WTC11 (cell line): ENCODE measurements at regions not wholly inside any gene's neighbourhood (a gene's known extent, or its start where the extent isn't known, plus 50 kb on each side); places are given as distances from the start of the nearest gene placed in this dataset.

Source experiments
- ATAC-seq: fragments of 200-7000 bp; cut with Tn5 transposase; 2 replicates; pipeline ENCODE4 v1.10.0; 2021; ENCODE audit warnings: mild to moderate bottlenecking, moderate library complexity
- CTCF ChIA-PET: fragments of 300-600 bp; sonication (Branson Sonifier 250); formaldehyde crosslinking; loops from one replicate; lab custom pipeline; 2021; ENCODE audit warnings: antibody characterized with exemption; lab: Charles Lee
- POLR2A ChIA-PET: fragments of 350-600 bp; sonication (Branson Sonifier 250); formaldehyde crosslinking; loops from one replicate; lab custom pipeline; 2021; ENCODE audit warnings: antibody characterized with exemption; lab: Charles Lee
- DNase-seq: peaks from one replicate; pipeline ENCODE4 v3.0.0; 2021; ENCODE audit warnings: low spot score
- H3K27ac Mint-ChIP-seq: 2 replicates; pipeline ENCODE4 v1.8.0; 2021; ENCODE audit warnings: mixed read lengths
- H3K27me3 Mint-ChIP-seq: 2 replicates; pipeline ENCODE4 v1.8.0; 2021; ENCODE audit warnings: low read depth, mild to moderate bottlenecking, moderate library complexity, mixed read lengths
- H3K36me3 Mint-ChIP-seq: 2 replicates; pipeline ENCODE4 v1.8.0; 2021; ENCODE audit warnings: mixed read lengths
- H3K4me1 Mint-ChIP-seq: 2 replicates; pipeline ENCODE4 v1.8.0; 2022; ENCODE audit warnings: mixed read lengths
- H3K4me3 Mint-ChIP-seq: 2 replicates; pipeline ENCODE4 v1.8.0; 2021; ENCODE audit warnings: mild to moderate bottlenecking, moderate library complexity, mixed read lengths
- H3K9me3 Mint-ChIP-seq: 2 replicates; pipeline ENCODE4 v1.8.0; 2021; ENCODE audit warnings: mixed read lengths
- CREB1 ChIP-seq: sonication (generic); formaldehyde crosslinking; IDR thresholded peaks from 2 replicates; pipeline ENCODE4 v1.8.0; 2023; ENCODE audit warnings: mild to moderate bottlenecking, missing genetic modification reagents
- EMX1 ChIP-seq: fragments of 250-450 bp; sonication (Bioruptor Pico); IDR thresholded peaks from 2 replicates; pipeline ENCODE4 v1.8.0; 2021; ENCODE audit warnings: mild to moderate bottlenecking
- FOXJ3 ChIP-seq: sonication (generic); formaldehyde crosslinking; IDR thresholded peaks from 2 replicates; pipeline ENCODE4 v1.9.0; 2021; ENCODE audit warnings: missing genetic modification reagents, mild to moderate bottlenecking, borderline replicate concordance
- GABPB1 ChIP-seq: sonication (generic); formaldehyde crosslinking; IDR thresholded peaks from 2 replicates; pipeline ENCODE4 v1.8.1; 2023; ENCODE audit warnings: mild to moderate bottlenecking, missing genetic modification reagents
- JUN ChIP-seq: sonication (generic); formaldehyde crosslinking; IDR thresholded peaks from 2 replicates; pipeline ENCODE4 v1.8.0; 2023; ENCODE audit warnings: mild to moderate bottlenecking, missing genetic modification reagents
- NR1H2 ChIP-seq: sonication (generic); formaldehyde crosslinking; IDR thresholded peaks from 2 replicates; pipeline ENCODE4 v1.9.0; 2021; ENCODE audit warnings: mild to moderate bottlenecking, moderate library complexity, missing genetic modification reagents
- NR2C2 ChIP-seq: sonication (generic); formaldehyde crosslinking; IDR thresholded peaks from 2 replicates; pipeline ENCODE4 v1.8.0; 2022; ENCODE audit warnings: mild to moderate bottlenecking, missing genetic modification reagents
- RORB ChIP-seq: fragments of 250-450 bp; sonication (Bioruptor Pico); IDR thresholded peaks from 2 replicates; pipeline ENCODE4 v1.9.0; 2021; ENCODE audit warnings: mild to moderate bottlenecking
- TCF7 ChIP-seq: sonication (generic); formaldehyde crosslinking; IDR thresholded peaks from 2 replicates; pipeline ENCODE4 v1.8.0; 2022; ENCODE audit warnings: mild to moderate bottlenecking, low read depth, missing genetic modification reagents, moderate library complexity
- TP53 ChIP-seq: sonication (generic); formaldehyde crosslinking; IDR thresholded peaks from 2 replicates; pipeline ENCODE4 v1.8.1; 2023; ENCODE audit warnings: mild to moderate bottlenecking, missing genetic modification reagents
- ZNF219 ChIP-seq: sonication (generic); formaldehyde crosslinking; IDR thresholded peaks from 2 replicates; pipeline ENCODE4 v1.8.0; 2023; ENCODE audit warnings: missing genetic modification reagents, mild to moderate bottlenecking, borderline replicate concordance
- ZNF423 ChIP-seq: fragments of 250-450 bp; sonication (Bioruptor Pico); IDR thresholded peaks from 2 replicates; pipeline ENCODE4 v2.1.2; 2022; ENCODE audit warnings: mild to moderate bottlenecking, moderate library complexity
- TF ChIP-seq, protein P1 (sequence below): fragments of 250-450 bp; sonication (Bioruptor Pico); IDR thresholded peaks from 2 replicates; pipeline ENCODE4 v2.1.2; 2022; ENCODE audit warnings: mild to moderate bottlenecking, moderate library complexity
- TF ChIP-seq, protein P2 (sequence below): sonication (generic); formaldehyde crosslinking; IDR thresholded peaks from 2 replicates; pipeline ENCODE4 v1.8.1; 2022; ENCODE audit warnings: low read depth, mild to moderate bottlenecking, moderate library complexity, missing genetic modification reagents, borderline replicate concordance
- TF ChIP-seq, protein P3 (sequence below): sonication (generic); formaldehyde crosslinking; IDR thresholded peaks from 2 replicates; pipeline ENCODE4 v1.8.1; 2022; ENCODE audit warnings: mild to moderate bottlenecking, moderate library complexity, missing genetic modification reagents
- TF ChIP-seq, protein P4 (sequence below): sonication (generic); formaldehyde crosslinking; IDR thresholded peaks from 2 replicates; pipeline ENCODE4 v1.8.0; 2023; ENCODE audit warnings: mild to moderate bottlenecking, missing genetic modification reagents
- TF ChIP-seq, protein P5 (sequence below): sonication (generic); formaldehyde crosslinking; IDR thresholded peaks from 2 replicates; pipeline ENCODE4 v1.8.1; 2022; ENCODE audit warnings: missing genetic modification reagents, borderline replicate concordance
- TF ChIP-seq, protein P6 (sequence below): sonication (generic); formaldehyde crosslinking; IDR thresholded peaks from 2 replicates; pipeline ENCODE4 v1.8.1; 2022; ENCODE audit warnings: low read depth, missing genetic modification reagents, borderline replicate concordance
- TF ChIP-seq, protein P7 (sequence below): sonication (generic); formaldehyde crosslinking; IDR thresholded peaks from 2 replicates; pipeline ENCODE4 v1.8.0; 2023; ENCODE audit warnings: missing genetic modification reagents, mild to moderate bottlenecking, borderline replicate concordance

DNA sequence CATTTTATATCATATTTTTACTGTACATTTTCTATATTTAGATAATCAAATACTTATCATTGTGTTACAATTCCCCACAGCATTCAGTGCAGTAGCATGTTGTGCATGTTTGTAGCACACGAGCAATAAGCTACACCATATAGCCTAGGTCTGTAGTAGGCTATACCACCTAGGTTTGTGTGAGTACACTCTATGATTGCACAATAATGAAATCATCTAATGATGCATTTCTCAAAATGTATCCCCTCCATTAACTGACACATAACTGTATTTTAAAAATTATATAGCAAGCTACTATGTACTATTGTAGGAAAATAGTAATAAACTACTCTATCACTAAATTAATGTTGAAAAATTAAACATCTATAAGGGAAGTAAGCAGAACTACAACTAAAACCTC, 518.4 kb upstream of the PABPC4L start:
- ChIA-PET POLR2A (no interaction called here), CTCF (no interaction called here)
- ATAC-seq: no peak
- DNase-seq: no peak
- H3K4me3 Mint-ChIP-seq: no peak overlapping the region
- peaks cover 10% of the 10 kb centered on the region for H3K9me3 Mint-ChIP-seq
- TF ChIP-seq EMX1 (no peak), GABPB1 (CRISPR knock-in tag) (no peak), TP53 (CRISPR knock-in tag) (no peak), JUN (CRISPR knock-in tag) (no peak), NR1H2 (CRISPR knock-in tag) (no peak), FOXJ3 (no peak), CREB1 (CRISPR knock-in tag) (no peak), RORB (no peak), TCF7 (CRISPR knock-in tag) (no peak), NR2C2 (no peak), ZNF423 (CRISPR knock-in tag) (no peak), ZNF219 (CRISPR knock-in tag) (no peak)
- TF ChIP-seq, protein P1, sequence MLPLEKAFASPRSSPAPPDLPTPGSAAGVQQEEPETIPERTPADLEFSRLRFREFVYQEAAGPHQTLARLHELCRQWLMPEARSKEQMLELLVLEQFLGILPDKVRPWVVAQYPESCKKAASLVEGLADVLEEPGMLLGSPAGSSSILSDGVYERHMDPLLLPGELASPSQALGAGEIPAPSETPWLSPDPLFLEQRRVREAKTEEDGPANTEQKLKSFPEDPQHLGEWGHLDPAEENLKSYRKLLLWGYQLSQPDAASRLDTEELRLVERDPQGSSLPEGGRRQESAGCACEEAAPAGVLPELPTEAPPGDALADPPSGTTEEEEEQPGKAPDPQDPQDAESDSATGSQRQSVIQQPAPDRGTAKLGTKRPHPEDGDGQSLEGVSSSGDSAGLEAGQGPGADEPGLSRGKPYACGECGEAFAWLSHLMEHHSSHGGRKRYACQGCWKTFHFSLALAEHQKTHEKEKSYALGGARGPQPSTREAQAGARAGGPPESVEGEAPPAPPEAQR (CRISPR knock-in tag): no peak
- TF ChIP-seq, protein P2, sequence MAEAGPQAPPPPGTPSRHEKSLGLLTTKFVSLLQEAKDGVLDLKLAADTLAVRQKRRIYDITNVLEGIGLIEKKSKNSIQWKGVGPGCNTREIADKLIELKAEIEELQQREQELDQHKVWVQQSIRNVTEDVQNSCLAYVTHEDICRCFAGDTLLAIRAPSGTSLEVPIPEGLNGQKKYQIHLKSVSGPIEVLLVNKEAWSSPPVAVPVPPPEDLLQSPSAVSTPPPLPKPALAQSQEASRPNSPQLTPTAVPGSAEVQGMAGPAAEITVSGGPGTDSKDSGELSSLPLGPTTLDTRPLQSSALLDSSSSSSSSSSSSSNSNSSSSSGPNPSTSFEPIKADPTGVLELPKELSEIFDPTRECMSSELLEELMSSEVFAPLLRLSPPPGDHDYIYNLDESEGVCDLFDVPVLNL (CRISPR knock-in tag): no peak
- TF ChIP-seq, protein P3, sequence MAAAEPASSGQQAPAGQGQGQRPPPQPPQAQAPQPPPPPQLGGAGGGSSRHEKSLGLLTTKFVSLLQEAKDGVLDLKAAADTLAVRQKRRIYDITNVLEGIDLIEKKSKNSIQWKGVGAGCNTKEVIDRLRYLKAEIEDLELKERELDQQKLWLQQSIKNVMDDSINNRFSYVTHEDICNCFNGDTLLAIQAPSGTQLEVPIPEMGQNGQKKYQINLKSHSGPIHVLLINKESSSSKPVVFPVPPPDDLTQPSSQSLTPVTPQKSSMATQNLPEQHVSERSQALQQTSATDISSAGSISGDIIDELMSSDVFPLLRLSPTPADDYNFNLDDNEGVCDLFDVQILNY: no peak
- TF ChIP-seq, protein P4, sequence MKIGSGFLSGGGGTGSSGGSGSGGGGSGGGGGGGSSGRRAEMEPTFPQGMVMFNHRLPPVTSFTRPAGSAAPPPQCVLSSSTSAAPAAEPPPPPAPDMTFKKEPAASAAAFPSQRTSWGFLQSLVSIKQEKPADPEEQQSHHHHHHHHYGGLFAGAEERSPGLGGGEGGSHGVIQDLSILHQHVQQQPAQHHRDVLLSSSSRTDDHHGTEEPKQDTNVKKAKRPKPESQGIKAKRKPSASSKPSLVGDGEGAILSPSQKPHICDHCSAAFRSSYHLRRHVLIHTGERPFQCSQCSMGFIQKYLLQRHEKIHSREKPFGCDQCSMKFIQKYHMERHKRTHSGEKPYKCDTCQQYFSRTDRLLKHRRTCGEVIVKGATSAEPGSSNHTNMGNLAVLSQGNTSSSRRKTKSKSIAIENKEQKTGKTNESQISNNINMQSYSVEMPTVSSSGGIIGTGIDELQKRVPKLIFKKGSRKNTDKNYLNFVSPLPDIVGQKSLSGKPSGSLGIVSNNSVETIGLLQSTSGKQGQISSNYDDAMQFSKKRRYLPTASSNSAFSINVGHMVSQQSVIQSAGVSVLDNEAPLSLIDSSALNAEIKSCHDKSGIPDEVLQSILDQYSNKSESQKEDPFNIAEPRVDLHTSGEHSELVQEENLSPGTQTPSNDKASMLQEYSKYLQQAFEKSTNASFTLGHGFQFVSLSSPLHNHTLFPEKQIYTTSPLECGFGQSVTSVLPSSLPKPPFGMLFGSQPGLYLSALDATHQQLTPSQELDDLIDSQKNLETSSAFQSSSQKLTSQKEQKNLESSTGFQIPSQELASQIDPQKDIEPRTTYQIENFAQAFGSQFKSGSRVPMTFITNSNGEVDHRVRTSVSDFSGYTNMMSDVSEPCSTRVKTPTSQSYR: no peak
- TF ChIP-seq, protein P5, sequence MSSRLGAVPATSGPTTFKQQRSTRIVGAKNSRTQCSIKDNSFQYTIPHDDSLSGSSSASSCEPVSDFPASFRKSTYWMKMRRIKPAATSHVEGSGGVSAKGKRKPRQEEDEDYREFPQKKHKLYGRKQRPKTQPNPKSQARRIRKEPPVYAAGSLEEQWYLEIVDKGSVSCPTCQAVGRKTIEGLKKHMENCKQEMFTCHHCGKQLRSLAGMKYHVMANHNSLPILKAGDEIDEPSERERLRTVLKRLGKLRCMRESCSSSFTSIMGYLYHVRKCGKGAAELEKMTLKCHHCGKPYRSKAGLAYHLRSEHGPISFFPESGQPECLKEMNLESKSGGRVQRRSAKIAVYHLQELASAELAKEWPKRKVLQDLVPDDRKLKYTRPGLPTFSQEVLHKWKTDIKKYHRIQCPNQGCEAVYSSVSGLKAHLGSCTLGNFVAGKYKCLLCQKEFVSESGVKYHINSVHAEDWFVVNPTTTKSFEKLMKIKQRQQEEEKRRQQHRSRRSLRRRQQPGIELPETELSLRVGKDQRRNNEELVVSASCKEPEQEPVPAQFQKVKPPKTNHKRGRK (CRISPR knock-in tag): no peak
- TF ChIP-seq, protein P6, sequence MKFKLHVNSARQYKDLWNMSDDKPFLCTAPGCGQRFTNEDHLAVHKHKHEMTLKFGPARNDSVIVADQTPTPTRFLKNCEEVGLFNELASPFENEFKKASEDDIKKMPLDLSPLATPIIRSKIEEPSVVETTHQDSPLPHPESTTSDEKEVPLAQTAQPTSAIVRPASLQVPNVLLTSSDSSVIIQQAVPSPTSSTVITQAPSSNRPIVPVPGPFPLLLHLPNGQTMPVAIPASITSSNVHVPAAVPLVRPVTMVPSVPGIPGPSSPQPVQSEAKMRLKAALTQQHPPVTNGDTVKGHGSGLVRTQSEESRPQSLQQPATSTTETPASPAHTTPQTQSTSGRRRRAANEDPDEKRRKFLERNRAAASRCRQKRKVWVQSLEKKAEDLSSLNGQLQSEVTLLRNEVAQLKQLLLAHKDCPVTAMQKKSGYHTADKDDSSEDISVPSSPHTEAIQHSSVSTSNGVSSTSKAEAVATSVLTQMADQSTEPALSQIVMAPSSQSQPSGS (CRISPR knock-in tag): no peak
- TF ChIP-seq, protein P7, sequence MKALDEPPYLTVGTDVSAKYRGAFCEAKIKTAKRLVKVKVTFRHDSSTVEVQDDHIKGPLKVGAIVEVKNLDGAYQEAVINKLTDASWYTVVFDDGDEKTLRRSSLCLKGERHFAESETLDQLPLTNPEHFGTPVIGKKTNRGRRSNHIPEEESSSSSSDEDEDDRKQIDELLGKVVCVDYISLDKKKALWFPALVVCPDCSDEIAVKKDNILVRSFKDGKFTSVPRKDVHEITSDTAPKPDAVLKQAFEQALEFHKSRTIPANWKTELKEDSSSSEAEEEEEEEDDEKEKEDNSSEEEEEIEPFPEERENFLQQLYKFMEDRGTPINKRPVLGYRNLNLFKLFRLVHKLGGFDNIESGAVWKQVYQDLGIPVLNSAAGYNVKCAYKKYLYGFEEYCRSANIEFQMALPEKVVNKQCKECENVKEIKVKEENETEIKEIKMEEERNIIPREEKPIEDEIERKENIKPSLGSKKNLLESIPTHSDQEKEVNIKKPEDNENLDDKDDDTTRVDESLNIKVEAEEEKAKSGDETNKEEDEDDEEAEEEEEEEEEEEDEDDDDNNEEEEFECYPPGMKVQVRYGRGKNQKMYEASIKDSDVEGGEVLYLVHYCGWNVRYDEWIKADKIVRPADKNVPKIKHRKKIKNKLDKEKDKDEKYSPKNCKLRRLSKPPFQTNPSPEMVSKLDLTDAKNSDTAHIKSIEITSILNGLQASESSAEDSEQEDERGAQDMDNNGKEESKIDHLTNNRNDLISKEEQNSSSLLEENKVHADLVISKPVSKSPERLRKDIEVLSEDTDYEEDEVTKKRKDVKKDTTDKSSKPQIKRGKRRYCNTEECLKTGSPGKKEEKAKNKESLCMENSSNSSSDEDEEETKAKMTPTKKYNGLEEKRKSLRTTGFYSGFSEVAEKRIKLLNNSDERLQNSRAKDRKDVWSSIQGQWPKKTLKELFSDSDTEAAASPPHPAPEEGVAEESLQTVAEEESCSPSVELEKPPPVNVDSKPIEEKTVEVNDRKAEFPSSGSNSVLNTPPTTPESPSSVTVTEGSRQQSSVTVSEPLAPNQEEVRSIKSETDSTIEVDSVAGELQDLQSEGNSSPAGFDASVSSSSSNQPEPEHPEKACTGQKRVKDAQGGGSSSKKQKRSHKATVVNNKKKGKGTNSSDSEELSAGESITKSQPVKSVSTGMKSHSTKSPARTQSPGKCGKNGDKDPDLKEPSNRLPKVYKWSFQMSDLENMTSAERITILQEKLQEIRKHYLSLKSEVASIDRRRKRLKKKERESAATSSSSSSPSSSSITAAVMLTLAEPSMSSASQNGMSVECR (CRISPR knock-in tag): no peak
- H3K36me3 Mint-ChIP-seq: peaks cover 6% of the 10 kb centered on the region; the same call in 1 of the 2 replicates
- no peaks in the 10 kb centered on the region for H3K27me3 Mint-ChIP-seq
- H3K27ac Mint-ChIP-seq: no peak overlapping the region
- peaks cover 3% of the 10 kb centered on the region for H3K4me1 Mint-ChIP-seq
